ENCODE measurements at regions not wholly inside any gene's neighbourhood (a gene's known extent, or its start where the extent isn't known, plus 50 kb on each side); places are given as distances from the start of the nearest gene placed in this dataset.

DNA sequence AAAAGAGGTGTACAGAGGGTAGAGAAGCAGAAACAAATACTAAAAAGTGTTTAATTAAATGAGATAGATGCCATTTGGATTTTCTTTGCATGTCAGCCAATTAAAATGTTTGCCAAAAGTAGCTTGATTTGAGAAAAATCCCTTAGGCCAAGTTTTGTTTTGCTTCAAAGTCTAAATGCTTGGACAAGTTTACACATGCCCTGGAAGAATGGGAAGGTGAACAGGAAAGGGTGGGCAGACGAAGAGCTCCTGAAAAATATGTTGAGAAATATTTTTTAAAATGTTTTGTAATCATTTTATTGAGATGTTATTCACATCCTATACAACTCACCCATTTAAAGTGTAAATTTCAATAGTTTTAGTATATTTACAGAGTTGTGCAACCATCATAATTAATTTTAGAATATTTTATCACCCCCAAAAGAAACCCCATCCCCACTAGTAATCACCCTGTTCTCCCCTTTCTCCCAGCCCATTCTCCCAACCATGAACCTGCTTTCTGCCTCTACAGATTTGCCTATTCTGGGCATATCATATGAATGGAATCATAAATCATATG is 98.5 kb upstream of the ANK3 start:
- Histone ChIP-seq H3K27ac (ENCODE audit: low read depth in 1 of 2, low read length in 2 of 2) (no peak overlapping the region), H3K4me1 (ENCODE audit: control insufficient read depth in 4 of 4, insufficient read depth in 4 of 4, low read length in 3 of 4) (no peaks in the 10 kb centered on the region), H3K9me3 (ENCODE audit: control insufficient read depth in 4 of 4, low read length in 3 of 4) (no peaks in the 10 kb centered on the region), H3K36me3 (ENCODE audit: control insufficient read depth in 4 of 4, insufficient read depth in 3 of 4, low read depth in 1 of 4, low read length in 3 of 4) (no peaks in the 10 kb centered on the region), H3K9ac (ENCODE audit: low read depth in 1 of 2, low read length in 2 of 2) (no peak overlapping the region), H3K27me3 (ENCODE audit: control insufficient read depth in 4 of 4, insufficient read depth in 4 of 4, low read length in 3 of 4) (no peaks in the 10 kb centered on the region), H3K4me3 (ENCODE audit: low read depth in 1 of 3, low read length in 3 of 3) (no peak overlapping the region)
- TF ChIP-seq NR2F2 (IDR thresholded peaks at IDR 0.05) (no peak), SP1 (IDR thresholded peaks at IDR 0.05) (no peak), FOXA2 (IDR thresholded peaks at IDR 0.05) (no peak), TAF1 (conservative IDR thresholded peaks at IDR 0.05) (no peak), HNF4G (IDR thresholded peaks at IDR 0.05) (no peak), FOXA1 (IDR thresholded peaks at IDR 0.05) (no peak), REST (IDR thresholded peaks at IDR 0.05) (no peak), EGR1 (IDR thresholded peaks at IDR 0.05; ENCODE audit: low read depth in 2 of 2) (no peak), YY1 (IDR thresholded peaks at IDR 0.05) (no peak), RAD21 (IDR thresholded peaks at IDR 0.05) (no peak), GABPA (IDR thresholded peaks at IDR 0.05 in 1 of 2, conservative IDR thresholded peaks at IDR 0.05 in 1 of 2) (no peak), MAX (IDR thresholded peaks at IDR 0.05) (no peak), JUND (IDR thresholded peaks at IDR 0.05) (no peak), RXRA (IDR thresholded peaks at IDR 0.05) (no peak), HNF4A (conservative IDR thresholded peaks at IDR 0.05) (no peak)
- TF ChIP-seq, protein P1, sequence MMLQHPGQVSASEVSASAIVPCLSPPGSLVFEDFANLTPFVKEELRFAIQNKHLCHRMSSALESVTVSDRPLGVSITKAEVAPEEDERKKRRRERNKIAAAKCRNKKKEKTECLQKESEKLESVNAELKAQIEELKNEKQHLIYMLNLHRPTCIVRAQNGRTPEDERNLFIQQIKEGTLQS (IDR thresholded peaks at IDR 0.05) = no peak
- no peak for DNase-seq (ENCODE audit: low spot score)
- 62% methylated on average over 1 of the region's 1 CpG for WGBS

DNA sequence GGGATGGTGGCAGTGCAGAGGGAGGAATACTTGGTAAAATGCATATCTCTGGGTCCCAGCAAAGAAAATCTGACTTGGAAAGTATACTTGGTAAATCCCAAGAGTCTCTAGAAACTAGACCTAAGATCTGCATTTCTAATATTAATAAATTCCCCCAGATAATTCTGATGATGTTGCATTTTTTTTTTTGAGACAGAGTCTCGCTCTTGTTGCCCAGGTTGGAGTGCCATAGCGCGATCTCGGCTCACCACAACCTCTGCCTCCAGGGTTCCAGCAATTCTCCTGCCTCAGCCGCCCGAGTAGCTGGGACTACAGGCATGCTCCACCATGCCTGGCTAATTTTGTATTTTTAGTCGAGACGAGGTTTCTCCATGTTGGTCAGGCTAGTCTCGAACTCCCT is 97.9 kb upstream of the ANK3 start:
- Histone ChIP-seq H3K4me1 (ENCODE audit: control insufficient read depth in 4 of 4, insufficient read depth in 4 of 4, low read length in 3 of 4) (no peaks in the 10 kb centered on the region), H3K36me3 (ENCODE audit: control insufficient read depth in 4 of 4, insufficient read depth in 3 of 4, low read depth in 1 of 4, low read length in 3 of 4) (no peaks in the 10 kb centered on the region), H3K27me3 (ENCODE audit: control insufficient read depth in 4 of 4, insufficient read depth in 4 of 4, low read length in 3 of 4) (no peaks in the 10 kb centered on the region), H3K9me3 (ENCODE audit: control insufficient read depth in 4 of 4, low read length in 3 of 4) (no peaks in the 10 kb centered on the region), H3K27ac (ENCODE audit: low read depth in 1 of 2, low read length in 2 of 2) (no peak overlapping the region), H3K4me3 (ENCODE audit: low read depth in 1 of 3, low read length in 3 of 3) (no peak overlapping the region), H3K9ac (ENCODE audit: low read depth in 1 of 2, low read length in 2 of 2) (no peak overlapping the region)
- no peak for DNase-seq (ENCODE audit: low spot score)
- 96% methylated on average over 9 of the region's 9 CpGs for WGBS
- TF ChIP-seq, protein P1 (IDR thresholded peaks at IDR 0.05) = no peak
- no peak for TF ChIP-seq GABPA (IDR thresholded peaks at IDR 0.05 in 1 of 2, conservative IDR thresholded peaks at IDR 0.05 in 1 of 2)
- no peak for TF ChIP-seq TAF1 (conservative IDR thresholded peaks at IDR 0.05)
- no peak for TF ChIP-seq MAX (IDR thresholded peaks at IDR 0.05)
- TF ChIP-seq NR2F2 (IDR thresholded peaks at IDR 0.05) = no peak
- no peak for TF ChIP-seq RXRA (IDR thresholded peaks at IDR 0.05)
- no peak for TF ChIP-seq JUND (IDR thresholded peaks at IDR 0.05)

All from liver (tissue), 7 donors.